Mucosa of stomach (tissue), 1 donor: ENCODE measurements at regions not wholly inside any gene's neighbourhood (a gene's known extent, or its start where the extent isn't known, plus 50 kb on each side); places are given as distances from the start of the nearest gene placed in this dataset.
"Not testable (repeated sequence)": the region's sequence is repeated elsewhere in the genome, so short reads cannot be mapped to it uniquely, and the experiment has no call there.

Experiments used
- H3K27me3 ChIP-seq: one replicate; pipeline ENCODE4 v1.7.0; 2013; ENCODE audit warnings: mild to moderate bottlenecking, low read length; ENCODE audit not compliant: control insufficient read depth, insufficient read depth
- H3K36me3 ChIP-seq: one replicate; pipeline ENCODE4 v1.7.0; 2013; ENCODE audit warnings: low read length; ENCODE audit not compliant: control insufficient read depth, insufficient read depth
- H3K4me1 ChIP-seq: one replicate; pipeline ENCODE4 v1.7.0; 2013; ENCODE audit warnings: mild to moderate bottlenecking, low read length; ENCODE audit not compliant: control insufficient read depth, insufficient read depth
- H3K4me3 ChIP-seq: one replicate; pipeline ENCODE4 v1.7.0; 2013; ENCODE audit warnings: low read length
- H3K9ac ChIP-seq: one replicate; pipeline ENCODE4 v1.7.0; 2013; ENCODE audit warnings: mild to moderate bottlenecking, low read length, moderate library complexity
- H3K9me3 ChIP-seq: one replicate; pipeline ENCODE4 v1.7.0; 2013; ENCODE audit warnings: mild to moderate bottlenecking, low read length, moderate library complexity; ENCODE audit not compliant: control insufficient read depth
- donor health status: Pancreatic carcinoma.

DNA sequence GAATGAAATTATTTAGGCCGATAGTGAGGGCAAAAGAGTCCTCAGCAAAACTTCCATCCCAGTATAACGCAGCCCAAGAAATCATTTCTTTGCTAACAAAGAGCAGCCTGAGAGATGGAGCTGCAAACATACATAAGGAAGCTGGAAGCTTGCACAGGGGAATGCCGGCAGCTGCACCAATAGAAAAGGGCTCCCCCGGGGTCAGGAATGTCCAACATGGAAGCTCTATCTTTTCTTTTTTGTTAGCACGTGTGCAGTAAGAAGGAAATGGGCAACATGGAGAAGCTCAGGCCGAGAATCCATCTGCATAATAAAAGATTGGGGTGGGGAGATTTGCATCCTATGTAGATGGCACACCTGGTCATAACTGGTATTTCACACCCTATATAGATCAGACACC lies 1363.5 kb upstream of the PCDH20 start:
- H3K4me3 ChIP-seq: no peak overlapping the region
- no peaks in the 10 kb centered on the region for H3K27me3 ChIP-seq
- no peaks in the 10 kb centered on the region for H3K9me3 ChIP-seq
- no peaks in the 10 kb centered on the region for H3K36me3 ChIP-seq
- H3K4me1 ChIP-seq: no peaks in the 10 kb centered on the region
- H3K9ac ChIP-seq: no peak overlapping the region

DNA sequence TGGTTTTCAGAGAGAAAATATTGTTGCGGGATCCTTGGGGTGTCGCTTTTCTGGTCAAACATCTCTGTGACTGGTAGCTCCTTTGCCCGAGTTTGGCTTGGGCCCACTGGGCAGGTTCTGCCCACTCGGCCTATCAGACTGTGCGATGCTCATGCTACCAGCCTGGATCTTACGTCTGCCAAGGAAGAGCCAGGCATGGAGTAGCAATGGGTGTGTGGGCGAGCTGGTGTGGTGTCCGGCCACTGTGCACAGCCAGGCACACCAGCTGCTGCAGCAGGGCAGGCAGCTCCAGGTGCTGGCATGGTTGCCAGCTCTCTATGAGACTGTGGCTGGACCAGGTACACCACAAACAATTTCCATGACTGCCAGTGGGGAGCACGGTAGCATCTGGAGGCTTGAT lies 1351.8 kb upstream of the PCDH20 start:
- Histone ChIP-seq H3K4me3 (no peak overlapping the region), H3K9me3 (no peaks in the 10 kb centered on the region), H3K27me3 (no peaks in the 10 kb centered on the region), H3K4me1 (no peaks in the 10 kb centered on the region), H3K9ac (no peak overlapping the region), H3K36me3 (no peaks in the 10 kb centered on the region)

DNA sequence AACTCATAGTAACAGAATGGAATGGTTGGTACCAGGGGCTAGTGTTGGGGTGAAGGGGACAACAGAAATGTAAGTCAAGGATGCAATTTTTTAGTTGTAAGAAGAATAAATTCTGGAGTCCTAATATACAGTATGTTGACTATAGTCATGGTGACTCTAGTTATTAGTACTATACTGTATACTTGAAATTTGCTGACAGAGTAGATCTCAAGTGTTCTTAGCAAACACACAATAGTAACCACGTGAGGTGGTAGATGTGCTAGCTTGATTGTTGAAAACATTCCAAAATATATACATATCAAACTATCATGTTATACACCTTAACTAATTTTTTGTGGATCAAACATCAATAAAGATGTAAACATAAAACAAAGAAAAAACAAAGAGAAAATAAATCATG lies 1345.1 kb upstream of the PCDH20 start:
- Histone ChIP-seq H3K36me3 (no peaks in the 10 kb centered on the region), H3K9ac (no peak overlapping the region), H3K27me3 (no peaks in the 10 kb centered on the region), H3K9me3 (no peaks in the 10 kb centered on the region), H3K4me1 (no peaks in the 10 kb centered on the region), H3K4me3 (no peak overlapping the region)

DNA sequence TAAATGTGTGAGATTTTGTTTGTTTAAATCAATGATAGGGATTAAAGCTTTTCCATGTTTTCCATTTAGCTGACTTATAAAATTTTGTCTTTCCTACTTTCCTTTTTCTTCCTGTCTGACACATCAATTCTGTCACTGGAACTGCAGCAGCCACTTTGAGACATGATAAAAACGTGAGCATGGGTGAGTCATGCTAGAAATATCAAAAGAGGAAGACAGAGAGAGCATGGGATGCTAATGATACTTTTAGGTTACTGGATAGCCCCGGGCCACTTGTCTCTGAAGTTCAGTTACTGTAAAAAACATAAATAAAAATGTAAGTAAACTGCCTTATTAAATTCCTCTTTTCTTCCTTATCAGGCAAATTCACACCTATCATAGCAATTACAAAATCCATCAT lies 1332.0 kb upstream of the PCDH20 start:
- Histone ChIP-seq H3K9ac (no peak overlapping the region), H3K9me3 (no peaks in the 10 kb centered on the region), H3K27me3 (no peaks in the 10 kb centered on the region), H3K36me3 (no peaks in the 10 kb centered on the region), H3K4me1 (no peaks in the 10 kb centered on the region), H3K4me3 (no peak overlapping the region)

DNA sequence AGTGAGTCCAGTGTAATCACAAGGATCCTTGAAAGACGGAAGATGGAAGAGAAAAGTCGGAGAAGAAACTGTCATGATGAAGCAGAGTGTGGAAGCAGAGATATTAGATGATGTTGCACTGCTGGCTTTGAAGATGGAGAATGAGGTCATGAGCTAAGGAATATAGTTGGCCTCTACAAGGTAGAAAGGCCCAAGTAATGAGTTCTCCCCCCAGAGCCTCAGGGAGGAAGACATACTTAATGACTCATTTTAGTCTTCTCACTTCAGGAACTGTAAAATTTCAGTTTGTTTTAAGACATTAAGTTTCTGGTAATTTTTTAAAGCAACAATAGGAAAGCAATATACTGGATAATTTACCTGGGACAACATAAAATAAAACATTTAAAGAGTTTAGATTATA lies 1331.5 kb upstream of the PCDH20 start:
- H3K9me3 ChIP-seq: no peaks in the 10 kb centered on the region
- no peak overlapping the region for H3K9ac ChIP-seq
- H3K4me1 ChIP-seq: no peaks in the 10 kb centered on the region
- H3K4me3 ChIP-seq: no peak overlapping the region
- no peaks in the 10 kb centered on the region for H3K36me3 ChIP-seq
- H3K27me3 ChIP-seq: no peaks in the 10 kb centered on the region

DNA sequence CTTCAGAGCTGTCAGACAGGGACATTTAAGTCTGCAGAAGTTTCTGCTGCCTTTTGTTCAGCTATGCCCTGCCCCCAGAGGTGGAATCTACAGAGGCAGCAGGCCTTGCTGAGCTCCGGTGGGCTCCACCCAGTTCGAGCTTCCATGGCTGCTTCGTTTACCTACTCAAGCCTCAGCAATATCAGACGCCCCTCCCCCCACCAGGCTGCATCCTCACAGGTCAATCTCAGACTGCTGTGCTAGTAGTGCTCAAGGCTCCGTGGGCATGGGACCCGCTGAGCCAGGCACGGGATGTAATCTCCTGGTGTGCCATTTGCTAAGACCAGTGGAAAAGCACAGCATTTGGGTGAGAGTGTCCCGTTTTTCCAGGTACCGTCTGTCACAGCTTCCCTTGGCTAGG lies 1314.1 kb upstream of the PCDH20 start:
- not testable (repeated sequence) for H3K9me3 ChIP-seq, H3K36me3 ChIP-seq, H3K4me1 ChIP-seq

DNA sequence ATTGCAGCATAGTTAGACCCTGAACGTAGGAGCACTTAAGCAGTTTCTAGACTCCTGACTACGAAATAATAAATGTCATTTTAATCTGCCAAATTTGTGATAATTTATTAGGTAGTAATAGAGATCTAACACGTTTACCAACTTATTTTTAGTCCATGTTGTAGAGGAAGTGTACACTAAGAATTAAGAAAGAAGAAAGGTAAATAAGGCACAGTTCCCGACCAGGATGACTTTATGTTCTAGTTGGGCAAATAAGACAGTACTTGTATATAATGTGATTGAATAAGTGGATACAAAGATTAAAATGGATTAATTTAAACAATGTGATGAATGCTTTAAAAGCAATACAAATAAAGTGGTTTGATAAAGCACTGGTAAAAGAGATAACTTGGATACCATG lies 1306.2 kb upstream of the PCDH20 start:
- H3K4me1 ChIP-seq: no peaks in the 10 kb centered on the region
- H3K9ac ChIP-seq: no peak overlapping the region
- no peaks in the 10 kb centered on the region for H3K36me3 ChIP-seq
- H3K9me3 ChIP-seq: no peaks in the 10 kb centered on the region
- no peaks in the 10 kb centered on the region for H3K27me3 ChIP-seq
- no peak overlapping the region for H3K4me3 ChIP-seq

More for the DNA sequence above, 1314.1 kb upstream of the PCDH20 start:
- not testable (repeated sequence) for H3K9ac ChIP-seq, H3K4me3 ChIP-seq, H3K27me3 ChIP-seq

DNA sequence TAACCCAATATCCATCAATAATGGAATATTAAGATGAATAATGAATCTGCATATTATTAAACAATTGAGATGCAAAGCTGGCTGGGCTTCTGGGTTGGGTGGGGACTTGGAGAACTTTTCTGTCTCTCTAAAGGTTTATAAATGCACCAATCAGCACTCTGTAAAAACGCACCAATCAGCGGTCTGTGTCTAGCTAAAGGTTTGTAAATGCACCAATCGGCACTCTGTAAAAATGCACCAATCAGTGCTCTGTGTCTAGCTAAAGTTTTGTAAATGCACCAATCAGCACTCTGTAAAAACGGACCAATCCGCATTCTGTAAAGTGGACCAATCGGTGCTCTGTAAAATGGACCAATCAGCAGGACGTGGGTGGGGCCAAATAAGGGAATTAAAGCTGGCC lies 1296.3 kb upstream of the PCDH20 start:
- not testable (repeated sequence) for H3K4me1 ChIP-seq, H3K4me3 ChIP-seq, H3K9me3 ChIP-seq, H3K9ac ChIP-seq, H3K27me3 ChIP-seq, H3K36me3 ChIP-seq

DNA sequence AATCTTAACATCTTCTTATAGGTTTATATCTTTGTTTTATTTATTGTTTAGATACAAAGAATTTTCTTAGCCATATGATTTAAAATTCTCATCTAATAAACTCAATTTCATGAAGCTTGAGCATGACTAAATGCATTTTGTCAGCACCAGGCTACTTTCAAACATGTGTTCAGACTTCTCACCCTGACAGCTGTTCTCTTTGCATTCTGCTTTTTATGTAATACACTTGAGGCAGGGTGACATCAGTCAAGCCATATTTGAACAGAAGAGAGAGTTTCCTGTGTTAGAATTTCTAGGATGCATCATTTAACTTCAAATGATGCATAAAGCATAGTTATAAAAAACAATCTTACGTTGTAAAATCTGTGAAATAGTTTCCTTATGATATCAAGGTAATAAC lies 1295.1 kb upstream of the PCDH20 start:
- H3K4me3 ChIP-seq: no peak overlapping the region
- no peaks in the 10 kb centered on the region for H3K9me3 ChIP-seq
- H3K4me1 ChIP-seq: no peaks in the 10 kb centered on the region
- no peak overlapping the region for H3K9ac ChIP-seq
- H3K36me3 ChIP-seq: no peaks in the 10 kb centered on the region
- H3K27me3 ChIP-seq: no peaks in the 10 kb centered on the region

DNA sequence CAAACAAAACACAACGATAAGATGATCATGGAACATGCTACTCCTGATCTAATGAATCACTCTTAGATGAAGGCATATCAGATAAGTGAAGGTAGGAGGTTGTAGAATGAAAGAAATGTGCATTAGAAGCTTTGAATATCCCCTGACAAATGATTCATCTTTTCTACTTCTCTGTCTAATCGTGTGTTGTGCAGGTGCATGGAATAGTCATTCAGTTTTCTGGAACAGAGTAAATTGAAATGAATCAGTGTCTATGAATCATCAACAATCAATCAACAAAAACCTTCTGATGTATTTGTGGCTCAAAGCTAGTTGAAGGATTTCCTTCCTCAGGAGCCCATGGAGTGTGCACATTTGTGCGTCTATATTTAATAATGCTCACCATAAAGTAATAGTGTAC lies 1290.4 kb upstream of the PCDH20 start:
- Histone ChIP-seq H3K9me3 (no peaks in the 10 kb centered on the region), H3K36me3 (no peaks in the 10 kb centered on the region), H3K4me1 (no peaks in the 10 kb centered on the region), H3K4me3 (no peak overlapping the region), H3K27me3 (no peaks in the 10 kb centered on the region), H3K9ac (no peak overlapping the region)

DNA sequence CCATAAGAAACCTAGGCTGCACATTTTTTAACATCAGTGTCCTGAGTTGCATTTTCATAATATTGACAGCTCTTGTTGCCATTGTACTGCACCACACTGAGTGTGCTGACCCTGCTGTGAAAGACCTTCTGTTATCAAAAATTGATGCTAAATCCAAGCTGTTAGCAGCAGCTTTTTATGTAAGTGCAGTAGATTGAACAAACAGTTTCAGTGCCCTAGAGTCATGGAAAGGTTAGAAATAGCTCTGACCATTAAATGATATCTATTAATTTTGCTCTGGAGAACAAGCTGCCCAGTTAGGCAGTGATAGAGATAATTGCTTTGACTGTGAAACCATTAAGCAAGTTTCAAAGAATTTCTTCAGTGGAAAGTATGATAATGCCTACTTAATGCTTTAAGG lies 1289.2 kb upstream of the PCDH20 start:
- Histone ChIP-seq H3K9me3 (no peaks in the 10 kb centered on the region), H3K9ac (no peak overlapping the region), H3K4me3 (no peak overlapping the region), H3K4me1 (no peaks in the 10 kb centered on the region), H3K27me3 (no peaks in the 10 kb centered on the region), H3K36me3 (no peaks in the 10 kb centered on the region)

DNA sequence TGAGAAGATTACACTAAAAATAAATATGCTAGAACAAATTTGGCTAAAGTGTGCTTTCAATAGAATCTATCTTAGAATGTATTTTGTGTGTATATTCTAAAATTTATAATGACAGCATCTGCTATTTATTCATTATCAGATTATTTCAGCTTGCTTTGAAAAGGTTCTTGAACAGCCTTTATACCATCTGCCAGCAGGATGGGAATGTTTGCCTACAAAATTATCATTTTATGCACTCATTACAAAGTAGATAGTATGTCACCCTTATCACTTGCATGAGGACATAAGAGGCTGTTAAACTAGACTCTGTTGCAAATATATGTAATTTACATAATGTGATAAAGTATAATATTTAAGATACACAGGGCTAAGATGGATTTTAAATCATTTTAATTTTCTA lies 1286.9 kb upstream of the PCDH20 start:
- no peaks in the 10 kb centered on the region for H3K4me1 ChIP-seq
- H3K36me3 ChIP-seq: no peaks in the 10 kb centered on the region
- H3K4me3 ChIP-seq: no peak overlapping the region
- no peak overlapping the region for H3K9ac ChIP-seq
- no peaks in the 10 kb centered on the region for H3K9me3 ChIP-seq
- H3K27me3 ChIP-seq: no peaks in the 10 kb centered on the region

DNA sequence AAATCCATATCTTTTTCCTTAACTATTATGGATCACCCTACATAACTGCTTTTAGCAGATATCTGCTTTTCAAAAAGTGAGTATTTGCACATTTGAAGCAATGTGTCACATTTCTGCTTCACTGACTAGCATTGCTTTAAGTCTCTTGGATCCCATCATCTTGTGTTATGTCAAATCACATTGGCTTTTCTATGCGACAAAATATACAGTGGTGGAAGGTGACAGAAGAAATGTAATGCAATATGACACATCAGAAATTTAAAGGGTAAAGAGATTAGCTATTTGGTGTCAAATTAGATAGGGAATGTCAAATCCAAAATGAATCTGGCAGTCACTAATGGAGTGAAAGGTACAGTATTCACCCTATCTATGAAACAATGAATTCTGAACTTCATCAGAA lies 1282.1 kb upstream of the PCDH20 start:
- Histone ChIP-seq H3K4me3 (no peak overlapping the region), H3K27me3 (no peaks in the 10 kb centered on the region), H3K9ac (no peak overlapping the region), H3K4me1 (no peaks in the 10 kb centered on the region), H3K36me3 (no peaks in the 10 kb centered on the region), H3K9me3 (no peaks in the 10 kb centered on the region)
